ENCODE measurements at regions not wholly inside any gene's neighbourhood (a gene's known extent, or its start where the extent isn't known, plus 50 kb on each side); places are given as distances from the start of the nearest gene placed in this dataset.

DNA sequence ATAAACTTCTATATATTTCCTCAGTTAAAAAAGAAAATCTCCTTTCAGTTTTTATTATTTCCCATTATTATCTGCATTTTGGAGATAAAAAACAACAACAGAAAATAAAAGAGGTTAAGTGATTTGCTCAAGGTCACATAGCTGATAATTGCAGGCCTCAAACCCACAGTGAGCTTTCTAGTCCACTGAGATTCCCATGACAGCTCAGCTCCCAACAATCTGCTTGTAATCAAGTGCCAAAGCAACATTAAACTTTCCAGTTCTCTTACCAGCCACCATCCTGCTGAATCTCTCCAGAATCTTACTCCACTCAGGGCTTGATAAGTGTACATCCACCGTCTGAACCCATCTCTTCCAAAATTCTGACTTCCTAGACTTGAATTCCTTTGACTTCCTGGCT, 318.2 kb upstream of the SEMA6D start:
- TF ChIP-seq, protein P1, sequence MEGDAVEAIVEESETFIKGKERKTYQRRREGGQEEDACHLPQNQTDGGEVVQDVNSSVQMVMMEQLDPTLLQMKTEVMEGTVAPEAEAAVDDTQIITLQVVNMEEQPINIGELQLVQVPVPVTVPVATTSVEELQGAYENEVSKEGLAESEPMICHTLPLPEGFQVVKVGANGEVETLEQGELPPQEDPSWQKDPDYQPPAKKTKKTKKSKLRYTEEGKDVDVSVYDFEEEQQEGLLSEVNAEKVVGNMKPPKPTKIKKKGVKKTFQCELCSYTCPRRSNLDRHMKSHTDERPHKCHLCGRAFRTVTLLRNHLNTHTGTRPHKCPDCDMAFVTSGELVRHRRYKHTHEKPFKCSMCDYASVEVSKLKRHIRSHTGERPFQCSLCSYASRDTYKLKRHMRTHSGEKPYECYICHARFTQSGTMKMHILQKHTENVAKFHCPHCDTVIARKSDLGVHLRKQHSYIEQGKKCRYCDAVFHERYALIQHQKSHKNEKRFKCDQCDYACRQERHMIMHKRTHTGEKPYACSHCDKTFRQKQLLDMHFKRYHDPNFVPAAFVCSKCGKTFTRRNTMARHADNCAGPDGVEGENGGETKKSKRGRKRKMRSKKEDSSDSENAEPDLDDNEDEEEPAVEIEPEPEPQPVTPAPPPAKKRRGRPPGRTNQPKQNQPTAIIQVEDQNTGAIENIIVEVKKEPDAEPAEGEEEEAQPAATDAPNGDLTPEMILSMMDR (IDR thresholded peaks at IDR 0.05; ENCODE audit: low read depth, low read length) = no peak
- no peak overlapping the region for H3K4me3 ChIP-seq (ENCODE audit: low read depth, low read length)

DNA sequence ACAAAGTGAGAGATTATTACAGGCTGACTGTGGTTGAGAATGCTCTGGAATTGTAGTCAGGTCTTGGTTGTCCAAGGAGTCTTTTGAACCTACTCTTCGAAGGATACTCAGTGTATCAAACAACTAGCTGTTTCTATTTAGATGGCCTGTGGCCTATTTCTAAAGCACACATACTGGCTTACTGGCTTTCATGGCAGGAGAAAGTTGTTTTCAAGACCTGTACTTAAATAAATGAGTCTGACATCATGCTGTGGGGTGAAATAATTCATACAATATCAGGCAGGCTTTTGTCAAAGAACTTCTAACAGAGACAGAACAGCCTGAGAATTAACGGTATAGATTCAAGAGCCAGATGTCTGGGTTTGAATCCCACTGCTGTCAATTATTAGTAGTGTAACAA, 316.7 kb upstream of the SEMA6D start:
- TF ChIP-seq, protein P1 (IDR thresholded peaks at IDR 0.05; ENCODE audit: low read depth, low read length) = no peak
- H3K4me3 ChIP-seq (ENCODE audit: low read depth, low read length) = no peak overlapping the region

DNA sequence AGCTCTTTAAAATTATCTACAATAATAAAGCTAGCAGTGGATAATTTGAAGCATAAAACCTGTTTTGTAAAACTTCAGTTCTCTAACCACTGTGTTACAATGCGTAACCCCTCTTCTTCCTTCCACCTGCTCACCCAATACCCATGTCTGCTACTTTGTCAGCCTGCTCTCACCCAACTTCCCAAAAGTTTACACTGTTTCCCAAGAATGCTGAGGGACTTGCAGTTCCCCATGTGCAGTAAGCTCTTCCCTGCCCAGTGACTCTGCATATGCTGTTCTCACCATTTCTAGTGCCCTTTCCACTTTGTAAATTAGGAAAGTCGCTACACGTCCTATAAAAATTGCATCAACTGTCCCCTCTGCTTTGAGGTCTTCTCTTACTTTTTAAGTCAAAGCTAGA, 315.9 kb upstream of the SEMA6D start:
- TF ChIP-seq, protein P1 (IDR thresholded peaks at IDR 0.05; ENCODE audit: low read depth, low read length) = no peak
- H3K4me3 ChIP-seq (ENCODE audit: low read depth, low read length) = no peak overlapping the region

DNA sequence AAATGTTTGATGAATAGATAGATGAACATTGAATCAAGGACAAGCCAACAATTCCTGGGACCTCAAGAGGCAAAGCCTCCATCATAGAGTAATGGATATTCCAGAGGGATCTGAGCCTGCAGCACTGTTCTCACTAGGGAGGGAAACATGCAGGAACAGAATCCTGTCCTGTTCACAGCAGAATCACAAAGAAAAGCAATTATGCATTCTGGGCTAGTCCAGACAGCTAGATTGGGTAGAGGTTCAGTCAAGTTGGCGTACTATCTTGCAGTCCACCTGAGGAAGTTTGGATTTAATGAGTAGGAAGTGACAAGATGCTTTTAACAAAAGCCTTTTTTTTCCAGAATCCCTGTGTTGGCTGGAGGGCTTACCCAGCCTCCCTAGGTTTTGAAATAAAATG, 314.5 kb upstream of the SEMA6D start:
- no peak overlapping the region for H3K4me3 ChIP-seq (ENCODE audit: low read depth, low read length)
- TF ChIP-seq, protein P1 (IDR thresholded peaks at IDR 0.05; ENCODE audit: low read depth, low read length) = no peak

DNA sequence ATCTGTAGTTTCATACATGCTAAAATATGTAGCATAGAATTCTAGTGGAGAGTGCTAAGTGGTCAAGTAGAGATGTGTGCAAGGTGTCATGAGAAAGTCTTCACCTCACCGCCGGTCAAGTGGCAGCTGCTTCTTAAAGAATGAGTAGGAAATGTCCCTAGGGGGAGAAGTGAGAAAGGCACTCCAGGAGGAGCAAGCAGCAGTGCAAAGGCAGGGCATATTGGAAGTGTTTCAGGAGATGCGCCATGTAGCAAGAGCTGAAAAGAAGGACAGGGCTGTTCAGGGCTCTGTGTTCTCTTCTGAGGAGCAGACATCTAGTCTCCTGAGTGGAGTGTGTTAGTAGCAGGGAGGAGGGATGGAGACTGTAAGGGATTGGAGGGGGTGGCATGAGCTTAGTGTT, 312.4 kb upstream of the SEMA6D start:
- TF ChIP-seq, protein P1 (IDR thresholded peaks at IDR 0.05; ENCODE audit: low read depth, low read length) = no peak
- no peak overlapping the region for H3K4me3 ChIP-seq (ENCODE audit: low read depth, low read length)

DNA sequence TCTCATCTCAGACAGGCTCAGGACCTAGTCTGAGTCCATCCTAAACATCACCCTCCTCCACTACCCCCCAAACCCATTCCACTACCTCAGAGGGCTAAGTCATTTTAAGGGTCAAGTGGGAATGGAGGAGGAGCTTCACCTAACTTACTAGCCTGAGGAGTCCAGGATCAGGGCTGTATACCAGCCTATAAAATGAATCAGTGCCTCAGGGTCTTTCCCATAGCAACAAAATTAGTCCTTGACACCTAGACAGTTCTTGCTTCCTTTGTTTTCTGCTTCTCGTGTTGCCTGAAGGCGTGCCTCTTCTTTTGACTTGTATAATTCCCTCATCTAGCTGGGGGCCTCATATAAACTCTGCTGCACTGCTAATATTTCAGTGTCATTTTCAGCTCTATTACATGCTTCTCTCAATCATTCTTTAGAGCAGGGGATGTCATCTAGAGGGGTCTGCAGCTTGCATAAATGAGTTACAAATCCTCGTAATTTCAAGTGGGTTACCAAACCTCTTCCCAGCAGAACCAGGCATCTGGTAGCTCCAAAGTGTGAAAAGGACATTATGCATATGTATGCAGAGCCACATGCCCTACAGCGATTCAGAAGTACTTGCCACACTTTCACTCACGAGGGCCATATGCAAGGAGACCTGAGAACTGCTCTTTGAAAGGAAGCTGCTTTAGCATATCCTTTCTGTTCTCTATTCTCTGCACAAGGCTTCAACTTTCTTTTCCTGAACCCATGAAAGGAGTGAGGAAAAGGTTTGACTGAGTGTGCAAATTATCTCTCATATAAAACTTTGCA, 311.7 kb upstream of the SEMA6D start:
- TF ChIP-seq, protein P1 (IDR thresholded peaks at IDR 0.05; ENCODE audit: low read depth, low read length) = no peak
- no peak overlapping the region for H3K4me3 ChIP-seq (ENCODE audit: low read depth, low read length)

DNA sequence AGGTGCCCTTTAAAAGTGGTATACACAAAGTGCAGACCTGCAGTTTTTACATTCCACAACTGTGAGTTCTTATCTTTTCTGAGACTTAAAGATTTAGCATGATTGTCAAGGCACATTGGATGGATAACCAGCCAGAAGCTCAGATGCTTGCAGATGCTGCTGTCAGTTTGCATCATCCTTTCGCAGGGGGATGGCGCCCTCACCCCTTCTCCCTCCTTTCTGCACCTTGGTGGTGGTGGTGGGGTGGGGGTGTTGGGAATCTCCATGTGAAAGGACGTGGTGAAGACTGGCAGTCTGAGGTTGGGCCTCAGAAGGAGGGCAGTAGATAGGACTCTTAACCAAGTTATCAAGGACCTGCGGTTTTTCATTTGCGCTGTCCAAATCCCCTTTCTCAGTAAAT, 309.6 kb upstream of the SEMA6D start:
- TF ChIP-seq, protein P1 (IDR thresholded peaks at IDR 0.05; ENCODE audit: low read depth, low read length) = no peak
- no peak overlapping the region for H3K4me3 ChIP-seq (ENCODE audit: low read depth, low read length)

All from WI38 (cell line).